ENCODE measurements at regions not wholly inside any gene's neighbourhood (a gene's known extent, or its start where the extent isn't known, plus 50 kb on each side); places are given as distances from the start of the nearest gene placed in this dataset.

GRCh38 chr4:112005027-112005426 lies 140.2 kb upstream of the FAM241A start:
- ChIA-PET CTCF (no interaction called here), POLR2A (no interaction called here)
- no peak overlapping the region for H3K4me2 ChIP-seq
- H3K27ac ChIP-seq, result no peak overlapping the region
- DNase-seq (ENCODE audit: low read depth in 1 of 2, low spot score in 1 of 2) (no peak), ATAC-seq (no peak), FAIRE-seq (no peak)
- H3K4me3 ChIP-seq, result no peak overlapping the region
- TF ChIP-seq RAD21 (conservative IDR thresholded peaks at IDR 0.05 in 1 of 2, IDR thresholded peaks at IDR 0.05 in 1 of 2) (no peak), EP300 (IDR thresholded peaks at IDR 0.05) (no peak), ZSCAN20 (CRISPR knock-in tag; IDR thresholded peaks at IDR 0.05) (no peak), EHF (CRISPR knock-in tag; IDR thresholded peaks at IDR 0.05) (no peak), HOXB5 (CRISPR knock-in tag; IDR thresholded peaks at IDR 0.05) (no peak), RNF2 (IDR thresholded peaks at IDR 0.05; ENCODE audit: borderline replicate concordance, low read depth) (no peak), KDM1A (IDR thresholded peaks at IDR 0.05; ENCODE audit: low read depth) (no peak)
- TF ChIP-seq, protein P1, sequence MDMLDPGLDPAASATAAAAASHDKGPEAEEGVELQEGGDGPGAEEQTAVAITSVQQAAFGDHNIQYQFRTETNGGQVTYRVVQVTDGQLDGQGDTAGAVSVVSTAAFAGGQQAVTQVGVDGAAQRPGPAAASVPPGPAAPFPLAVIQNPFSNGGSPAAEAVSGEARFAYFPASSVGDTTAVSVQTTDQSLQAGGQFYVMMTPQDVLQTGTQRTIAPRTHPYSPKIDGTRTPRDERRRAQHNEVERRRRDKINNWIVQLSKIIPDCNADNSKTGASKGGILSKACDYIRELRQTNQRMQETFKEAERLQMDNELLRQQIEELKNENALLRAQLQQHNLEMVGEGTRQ (IDR thresholded peaks at IDR 0.05), result no peak
- TF ChIP-seq, protein P2, sequence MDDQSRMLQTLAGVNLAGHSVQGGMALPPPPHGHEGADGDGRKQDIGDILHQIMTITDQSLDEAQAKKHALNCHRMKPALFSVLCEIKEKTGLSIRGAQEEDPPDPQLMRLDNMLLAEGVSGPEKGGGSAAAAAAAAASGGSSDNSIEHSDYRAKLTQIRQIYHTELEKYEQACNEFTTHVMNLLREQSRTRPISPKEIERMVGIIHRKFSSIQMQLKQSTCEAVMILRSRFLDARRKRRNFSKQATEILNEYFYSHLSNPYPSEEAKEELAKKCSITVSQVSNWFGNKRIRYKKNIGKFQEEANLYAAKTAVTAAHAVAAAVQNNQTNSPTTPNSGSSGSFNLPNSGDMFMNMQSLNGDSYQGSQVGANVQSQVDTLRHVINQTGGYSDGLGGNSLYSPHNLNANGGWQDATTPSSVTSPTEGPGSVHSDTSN (IDR thresholded peaks at IDR 0.05), result no peak
- TF ChIP-seq, protein P3, sequence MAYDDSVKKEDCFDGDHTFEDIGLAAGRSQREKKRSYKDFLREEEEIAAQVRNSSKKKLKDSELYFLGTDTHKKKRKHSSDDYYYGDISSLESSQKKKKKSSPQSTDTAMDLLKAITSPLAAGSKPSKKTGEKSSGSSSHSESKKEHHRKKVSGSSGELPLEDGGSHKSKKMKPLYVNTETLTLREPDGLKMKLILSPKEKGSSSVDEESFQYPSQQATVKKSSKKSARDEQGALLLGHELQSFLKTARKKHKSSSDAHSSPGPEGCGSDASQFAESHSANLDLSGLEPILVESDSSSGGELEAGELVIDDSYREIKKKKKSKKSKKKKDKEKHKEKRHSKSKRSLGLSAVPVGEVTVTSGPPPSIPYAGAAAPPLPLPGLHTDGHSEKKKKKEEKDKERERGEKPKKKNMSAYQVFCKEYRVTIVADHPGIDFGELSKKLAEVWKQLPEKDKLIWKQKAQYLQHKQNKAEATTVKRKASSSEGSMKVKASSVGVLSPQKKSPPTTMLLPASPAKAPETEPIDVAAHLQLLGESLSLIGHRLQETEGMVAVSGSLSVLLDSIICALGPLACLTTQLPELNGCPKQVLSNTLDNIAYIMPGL (CRISPR knock-in tag; IDR thresholded peaks at IDR 0.05; ENCODE audit: borderline replicate concordance), result no peak
- H3K4me1 ChIP-seq, result no peaks in the 10 kb centered on the region
- H3K9me3 ChIP-seq, result no peaks in the 10 kb centered on the region

DNA sequence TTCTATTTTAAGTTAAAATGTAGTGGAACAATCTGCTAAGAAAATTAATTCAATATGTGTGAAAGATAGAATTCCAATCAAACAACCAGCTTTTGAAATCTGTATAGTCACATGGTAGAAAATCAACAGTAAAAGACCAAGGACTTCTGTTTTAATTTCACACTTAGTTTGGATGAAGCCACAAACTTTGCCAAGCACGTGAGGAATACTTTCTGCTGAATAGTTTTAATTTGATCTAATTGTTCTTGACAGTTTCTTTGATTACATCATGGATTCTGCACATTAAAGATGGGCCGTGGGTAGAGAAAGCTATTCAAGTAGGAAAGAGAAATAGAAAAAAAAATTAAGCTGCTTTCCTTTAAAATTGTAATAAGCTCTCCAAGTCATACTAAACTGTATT lies 137.9 kb upstream of the FAM241A start:
- no peak for ATAC-seq
- Histone ChIP-seq H3K4me1 (no peaks in the 10 kb centered on the region), H3K9me3 (no peaks in the 10 kb centered on the region), H3K27ac (no peak overlapping the region), H3K4me3 (no peak overlapping the region), H3K4me2 (no peak overlapping the region)
- ChIA-PET POLR2A (no interaction called here), CTCF (no interaction called here)
- 51% methylated on average over 2 of the region's 2 CpGs for WGBS (ENCODE audit: missing lambda C conversion rate)
- FAIRE-seq, result no peak
- DNase-seq (ENCODE audit: low read depth in 1 of 2, low spot score in 1 of 2), result no peak
- TF ChIP-seq SREBF2 (IDR thresholded peaks at IDR 0.05) (no peak), KDM5A (IDR thresholded peaks at IDR 0.05) (no peak), CHD2 (IDR thresholded peaks at IDR 0.05; ENCODE audit: low read length, partially characterized antibody) (no peak)
- TF ChIP-seq, protein P4, sequence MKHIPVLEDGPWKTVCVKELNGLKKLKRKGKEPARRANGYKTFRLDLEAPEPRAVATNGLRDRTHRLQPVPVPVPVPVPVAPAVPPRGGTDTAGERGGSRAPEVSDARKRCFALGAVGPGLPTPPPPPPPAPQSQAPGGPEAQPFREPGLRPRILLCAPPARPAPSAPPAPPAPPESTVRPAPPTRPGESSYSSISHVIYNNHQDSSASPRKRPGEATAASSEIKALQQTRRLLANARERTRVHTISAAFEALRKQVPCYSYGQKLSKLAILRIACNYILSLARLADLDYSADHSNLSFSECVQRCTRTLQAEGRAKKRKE (CRISPR knock-in tag; IDR thresholded peaks at IDR 0.05; ENCODE audit: low read depth), result no peak

- no peak for DNase-seq (ENCODE audit: low read depth in 1 of 2, low spot score in 1 of 2)
- no peak overlapping the region for H3K27ac ChIP-seq
- ChIA-PET CTCF (no interaction called here), POLR2A (no interaction called here)
- H3K4me3 ChIP-seq, result no peak overlapping the region
- FAIRE-seq, result no peak
- TF ChIP-seq, protein P5, sequence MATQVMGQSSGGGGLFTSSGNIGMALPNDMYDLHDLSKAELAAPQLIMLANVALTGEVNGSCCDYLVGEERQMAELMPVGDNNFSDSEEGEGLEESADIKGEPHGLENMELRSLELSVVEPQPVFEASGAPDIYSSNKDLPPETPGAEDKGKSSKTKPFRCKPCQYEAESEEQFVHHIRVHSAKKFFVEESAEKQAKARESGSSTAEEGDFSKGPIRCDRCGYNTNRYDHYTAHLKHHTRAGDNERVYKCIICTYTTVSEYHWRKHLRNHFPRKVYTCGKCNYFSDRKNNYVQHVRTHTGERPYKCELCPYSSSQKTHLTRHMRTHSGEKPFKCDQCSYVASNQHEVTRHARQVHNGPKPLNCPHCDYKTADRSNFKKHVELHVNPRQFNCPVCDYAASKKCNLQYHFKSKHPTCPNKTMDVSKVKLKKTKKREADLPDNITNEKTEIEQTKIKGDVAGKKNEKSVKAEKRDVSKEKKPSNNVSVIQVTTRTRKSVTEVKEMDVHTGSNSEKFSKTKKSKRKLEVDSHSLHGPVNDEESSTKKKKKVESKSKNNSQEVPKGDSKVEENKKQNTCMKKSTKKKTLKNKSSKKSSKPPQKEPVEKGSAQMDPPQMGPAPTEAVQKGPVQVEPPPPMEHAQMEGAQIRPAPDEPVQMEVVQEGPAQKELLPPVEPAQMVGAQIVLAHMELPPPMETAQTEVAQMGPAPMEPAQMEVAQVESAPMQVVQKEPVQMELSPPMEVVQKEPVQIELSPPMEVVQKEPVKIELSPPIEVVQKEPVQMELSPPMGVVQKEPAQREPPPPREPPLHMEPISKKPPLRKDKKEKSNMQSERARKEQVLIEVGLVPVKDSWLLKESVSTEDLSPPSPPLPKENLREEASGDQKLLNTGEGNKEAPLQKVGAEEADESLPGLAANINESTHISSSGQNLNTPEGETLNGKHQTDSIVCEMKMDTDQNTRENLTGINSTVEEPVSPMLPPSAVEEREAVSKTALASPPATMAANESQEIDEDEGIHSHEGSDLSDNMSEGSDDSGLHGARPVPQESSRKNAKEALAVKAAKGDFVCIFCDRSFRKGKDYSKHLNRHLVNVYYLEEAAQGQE (IDR thresholded peaks at IDR 0.05), result no peak
- no peak for TF ChIP-seq NR3C1 (IDR thresholded peaks at IDR 0.05)
- no peak for TF ChIP-seq BHLHE40 (IDR thresholded peaks at IDR 0.05; ENCODE audit: low read depth, low read length)
- no peak for TF ChIP-seq POLR2AphosphoS2 (conservative IDR thresholded peaks at IDR 0.05; ENCODE audit: low read length)
- TF ChIP-seq FOXS1 (CRISPR knock-in tag; IDR thresholded peaks at IDR 0.05), result no peak
- TF ChIP-seq RCOR1 (IDR thresholded peaks at IDR 0.05; ENCODE audit: low read depth, low read length), result no peak
- H3K4me2 ChIP-seq, result no peak overlapping the region
- no peaks in the 10 kb centered on the region for H3K4me1 ChIP-seq
- H3K9me3 ChIP-seq, result no peaks in the 10 kb centered on the region
- 57% methylated on average over 3 of the region's 3 CpGs for WGBS (ENCODE audit: missing lambda C conversion rate)
- no peak for ATAC-seq
These were observed 129.3 kb upstream of the FAM241A start for GRCh38 chr4:112015960-112016359.
